ENCODE measurements at regions not wholly inside any gene's neighbourhood (a gene's known extent, or its start where the extent isn't known, plus 50 kb on each side); places are given as distances from the start of the nearest gene placed in this dataset.

DNA sequence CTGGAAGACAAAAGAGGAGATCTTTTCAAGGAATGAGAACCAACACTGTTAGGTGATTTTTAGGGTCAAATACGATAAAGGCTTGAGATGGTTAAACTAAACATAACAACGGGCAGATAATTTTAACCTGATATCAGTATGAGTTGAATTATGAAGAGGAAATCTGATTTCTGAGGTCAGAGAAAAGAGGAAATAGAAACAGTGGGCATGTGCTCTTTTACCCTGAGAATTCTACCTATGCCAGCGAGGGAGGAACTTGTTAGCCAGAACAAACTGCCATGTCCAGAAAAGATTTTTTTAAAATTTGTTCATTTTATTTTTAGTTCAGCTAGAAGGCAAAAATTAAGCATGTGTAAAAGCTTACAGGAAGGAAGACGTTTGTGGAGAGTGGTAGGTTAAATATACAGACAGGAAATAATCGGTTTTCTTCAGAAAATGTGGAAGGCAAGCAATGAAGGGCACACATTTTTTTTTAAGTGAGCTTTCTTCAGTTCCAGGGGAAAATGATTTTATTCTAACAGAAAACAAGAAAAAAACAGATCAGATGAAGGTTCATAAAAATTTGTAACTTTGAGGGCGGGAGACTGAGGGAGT, 1745.3 kb downstream of the MRPL39 start:
- DNase-seq (ENCODE audit: low read depth in 1 of 2, low spot score in 2 of 2): no peak
- H2BK12ac ChIP-seq (ENCODE audit: low read depth, low read length): no peak overlapping the region
- no peak overlapping the region for H2BK5ac ChIP-seq (ENCODE audit: low read depth, low read length)
- TF ChIP-seq TEAD4 (IDR thresholded peaks at IDR 0.05; ENCODE audit: low read depth, low read length) (no peak), SIRT6 (IDR thresholded peaks at IDR 0.05; ENCODE audit: low read length) (no peak), HDAC6 (IDR thresholded peaks at IDR 0.05; ENCODE audit: low read depth, low read length) (no peak), SP2 (IDR thresholded peaks at IDR 0.05; ENCODE audit: low read length) (no peak)
- TF ChIP-seq, protein P1, sequence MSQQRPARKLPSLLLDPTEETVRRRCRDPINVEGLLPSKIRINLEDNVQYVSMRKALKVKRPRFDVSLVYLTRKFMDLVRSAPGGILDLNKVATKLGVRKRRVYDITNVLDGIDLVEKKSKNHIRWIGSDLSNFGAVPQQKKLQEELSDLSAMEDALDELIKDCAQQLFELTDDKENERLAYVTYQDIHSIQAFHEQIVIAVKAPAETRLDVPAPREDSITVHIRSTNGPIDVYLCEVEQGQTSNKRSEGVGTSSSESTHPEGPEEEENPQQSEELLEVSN (IDR thresholded peaks at IDR 0.05): no peak
- no peak overlapping the region for H2BK15ac ChIP-seq (ENCODE audit: low read length)
- H4K8ac ChIP-seq (ENCODE audit: extremely low read depth, insufficient read depth, low read length): no peak overlapping the region
- H3K4ac ChIP-seq (replicated peaks; ENCODE audit: insufficient read length, low read depth, low read length): no peak overlapping the region
- H4K5ac ChIP-seq (ENCODE audit: insufficient read length, low read depth, low read length): no peak overlapping the region
- H2AK5ac ChIP-seq (ENCODE audit: low read depth, low read length): no peak overlapping the region
- H3K4me3 ChIP-seq (ENCODE audit: extremely low read depth in 1 of 4, insufficient read depth in 2 of 4, low read depth in 3 of 4, low read length in 4 of 4): no peak overlapping the region
- H3K79me2 ChIP-seq (ENCODE audit: control insufficient read depth in 1 of 2, insufficient read depth in 2 of 2, low read length in 2 of 2): no peaks in the 10 kb centered on the region
- H2BK20ac ChIP-seq (ENCODE audit: low read length): no peak overlapping the region
- ChIA-PET CTCF (ENCODE audit: partially characterized antibody) (no interaction called here), POLR2A (ENCODE audit: partially characterized antibody) (no interaction called here)
- H3K9ac ChIP-seq (replicated peaks in 1 of 4; ENCODE audit: extremely low read depth in 1 of 4, low read depth in 3 of 4, low read length in 3 of 4): no peak overlapping the region
- no peak overlapping the region for H3K56ac ChIP-seq (replicated peaks; ENCODE audit: insufficient read length, low read depth, low read length)
- no peak overlapping the region for H3K4me2 ChIP-seq (ENCODE audit: insufficient read depth in 1 of 2, low read depth in 2 of 2, low read length in 2 of 2)
- H3K4me1 ChIP-seq (replicated peaks in 1 of 4; ENCODE audit: control insufficient read depth in 3 of 4, insufficient read depth in 4 of 4, low read length in 3 of 4): no peaks in the 10 kb centered on the region
- H3K36me3 ChIP-seq (ENCODE audit: control insufficient read depth in 2 of 4, insufficient read depth in 4 of 4, low read length in 3 of 4): no peaks in the 10 kb centered on the region
- H4K91ac ChIP-seq (replicated peaks; ENCODE audit: insufficient read length, low read length): no peak overlapping the region
- H3K27ac ChIP-seq (ENCODE audit: low read depth, low read length): no peak overlapping the region
- H3K23me2 ChIP-seq (ENCODE audit: low read depth, low read length): no peaks in the 10 kb centered on the region
- no peaks in the 10 kb centered on the region for H3K27me3 ChIP-seq (replicated peaks in 1 of 4; ENCODE audit: control insufficient read depth in 3 of 4, extremely low read depth in 1 of 4, insufficient read depth in 3 of 4, low read length in 3 of 4)
- no peak overlapping the region for H3K14ac ChIP-seq (ENCODE audit: insufficient read length)
- H3K79me1 ChIP-seq (ENCODE audit: low read depth, low read length): no peaks in the 10 kb centered on the region
- no peak for FAIRE-seq
- H2BK120ac ChIP-seq (replicated peaks; ENCODE audit: low read depth, low read length): no peak overlapping the region
- H4K20me1 ChIP-seq (replicated peaks in 1 of 2; ENCODE audit: control insufficient read depth in 1 of 2, insufficient read depth in 2 of 2, low read length in 2 of 2): no peaks in the 10 kb centered on the region
- peaks cover 5 to 7% of the 10 kb centered on the region in 2 experiments; a peak in 2 of 4 replicates for H3K9me3 ChIP-seq (ENCODE audit: insufficient read depth in 2 of 2, low read depth in 1 of 2, low read length in 1 of 2)
- H3K18ac ChIP-seq (ENCODE audit: extremely low read depth, low read length): no peak overlapping the region
- no peak overlapping the region for H3K23ac ChIP-seq (ENCODE audit: insufficient read length)
- no peak overlapping the region for H2AFZ ChIP-seq (ENCODE audit: low read length)
- 83% methylated on average over 6 of the region's 6 CpGs; no CpG with 5 or more reads in 1 of the 2 experiments for WGBS, 2 experiments (ENCODE audit: extremely low coverage in 1 of 2, insufficient coverage in 1 of 2, insufficient read length in 1 of 2, insufficient replicate concordance in 2 of 2, low coverage in 1 of 2, low lambda C conversion rate in 2 of 2, missing lambda C conversion rate in 1 of 2)
